ENCODE measurements at regions not wholly inside any gene's neighbourhood (a gene's known extent, or its start where the extent isn't known, plus 50 kb on each side); places are given as distances from the start of the nearest gene placed in this dataset.

GRCh38 chr16:85309656-85310587 lies 197.7 kb upstream of the CIBAR2 start:
- DNase-seq, result no peak
- H3K27me3 ChIP-seq (replicated peaks), result no peaks in the 10 kb centered on the region
- no peak overlapping the region for H3K27ac ChIP-seq
- no peak overlapping the region for H3K4me3 ChIP-seq (ENCODE audit: low read depth, low read length)
- TF ChIP-seq, protein P1, sequence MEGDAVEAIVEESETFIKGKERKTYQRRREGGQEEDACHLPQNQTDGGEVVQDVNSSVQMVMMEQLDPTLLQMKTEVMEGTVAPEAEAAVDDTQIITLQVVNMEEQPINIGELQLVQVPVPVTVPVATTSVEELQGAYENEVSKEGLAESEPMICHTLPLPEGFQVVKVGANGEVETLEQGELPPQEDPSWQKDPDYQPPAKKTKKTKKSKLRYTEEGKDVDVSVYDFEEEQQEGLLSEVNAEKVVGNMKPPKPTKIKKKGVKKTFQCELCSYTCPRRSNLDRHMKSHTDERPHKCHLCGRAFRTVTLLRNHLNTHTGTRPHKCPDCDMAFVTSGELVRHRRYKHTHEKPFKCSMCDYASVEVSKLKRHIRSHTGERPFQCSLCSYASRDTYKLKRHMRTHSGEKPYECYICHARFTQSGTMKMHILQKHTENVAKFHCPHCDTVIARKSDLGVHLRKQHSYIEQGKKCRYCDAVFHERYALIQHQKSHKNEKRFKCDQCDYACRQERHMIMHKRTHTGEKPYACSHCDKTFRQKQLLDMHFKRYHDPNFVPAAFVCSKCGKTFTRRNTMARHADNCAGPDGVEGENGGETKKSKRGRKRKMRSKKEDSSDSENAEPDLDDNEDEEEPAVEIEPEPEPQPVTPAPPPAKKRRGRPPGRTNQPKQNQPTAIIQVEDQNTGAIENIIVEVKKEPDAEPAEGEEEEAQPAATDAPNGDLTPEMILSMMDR (IDR thresholded peaks at IDR 0.05; ENCODE audit: low read depth, low read length, missing control alignments), result no peak
- in situ Hi-C loops (cut with HindIII; ENCODE audit: low pct_ligation_motif_present, low sequenced_read_pairs), result no loop called here
- H3K36me3 ChIP-seq (replicated peaks), result no peaks in the 10 kb centered on the region

GRCh38 chr16:85310868-85311585 lies 198.8 kb upstream of the CIBAR2 start:
- no peak overlapping the region for H3K27ac ChIP-seq
- H3K27me3 ChIP-seq (replicated peaks), result no peaks in the 10 kb centered on the region
- DNase-seq, result no peak
- in situ Hi-C loops (cut with HindIII; ENCODE audit: low pct_ligation_motif_present, low sequenced_read_pairs), result no loop called here
- H3K36me3 ChIP-seq (replicated peaks), result no peaks in the 10 kb centered on the region
- TF ChIP-seq, protein P1 (IDR thresholded peaks at IDR 0.05; ENCODE audit: low read depth, low read length, missing control alignments), result no peak
- no peak overlapping the region for H3K4me3 ChIP-seq (ENCODE audit: low read depth, low read length)

DNA sequence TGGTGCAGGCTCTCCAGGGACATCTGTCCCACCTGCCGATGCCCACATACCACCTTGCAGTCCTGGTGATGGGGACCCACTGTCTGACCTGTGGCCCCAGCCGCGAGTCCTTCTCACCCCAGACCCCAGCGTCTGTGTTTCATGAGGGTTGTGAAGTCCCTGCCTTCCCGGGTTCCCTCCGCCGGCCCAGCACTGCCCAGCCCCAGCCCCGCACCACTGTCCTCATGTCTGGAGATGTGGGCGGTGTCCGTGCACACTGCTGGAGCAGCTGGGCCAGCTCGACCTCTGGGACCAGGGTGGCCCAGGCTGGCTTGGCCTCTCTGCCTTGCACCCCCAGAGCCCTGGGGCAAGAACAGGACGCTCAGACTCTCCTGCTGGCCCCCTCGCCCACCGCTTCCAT lies 199.5 kb upstream of the CIBAR2 start:
- H3K36me3 ChIP-seq (replicated peaks), result no peaks in the 10 kb centered on the region
- TF ChIP-seq, protein P1 (IDR thresholded peaks at IDR 0.05; ENCODE audit: low read depth, low read length, missing control alignments), result no peak
- H3K27me3 ChIP-seq (replicated peaks), result no peaks in the 10 kb centered on the region
- H3K27ac ChIP-seq, result no peak overlapping the region
- no peak overlapping the region for H3K4me3 ChIP-seq (ENCODE audit: low read depth, low read length)
- no peak for DNase-seq
- in situ Hi-C loops (cut with HindIII; ENCODE audit: low pct_ligation_motif_present, low sequenced_read_pairs), result no loop called here

- no peak for DNase-seq
- Histone ChIP-seq H3K36me3 (replicated peaks) (no peaks in the 10 kb centered on the region), H3K27ac (no peak overlapping the region), H3K27me3 (replicated peaks) (no peaks in the 10 kb centered on the region), H3K4me3 (ENCODE audit: low read depth, low read length) (no peak overlapping the region)
- TF ChIP-seq, protein P1 (IDR thresholded peaks at IDR 0.05; ENCODE audit: low read depth, low read length, missing control alignments), result no peak
- in situ Hi-C loops (cut with HindIII; ENCODE audit: low pct_ligation_motif_present, low sequenced_read_pairs), result no loop called here
Measured at GRCh38 chr16:85312174-85312573, 199.9 kb upstream of the CIBAR2 start.

- in situ Hi-C loops (cut with HindIII; ENCODE audit: low pct_ligation_motif_present, low sequenced_read_pairs), result no loop called here
- H3K27ac ChIP-seq, result no peak overlapping the region
- no peak overlapping the region for H3K4me3 ChIP-seq (ENCODE audit: low read depth, low read length)
- no peaks in the 10 kb centered on the region for H3K27me3 ChIP-seq (replicated peaks)
- TF ChIP-seq, protein P1 (IDR thresholded peaks at IDR 0.05; ENCODE audit: low read depth, low read length, missing control alignments), result no peak
- no peaks in the 10 kb centered on the region for H3K36me3 ChIP-seq (replicated peaks)
- DNase-seq, result no peak
Measured at GRCh38 chr16:85312642-85313525, 200.6 kb upstream of the CIBAR2 start.
